ENCODE measurements at regions not wholly inside any gene's neighbourhood (a gene's known extent, or its start where the extent isn't known, plus 50 kb on each side); places are given as distances from the start of the nearest gene placed in this dataset.

DNA sequence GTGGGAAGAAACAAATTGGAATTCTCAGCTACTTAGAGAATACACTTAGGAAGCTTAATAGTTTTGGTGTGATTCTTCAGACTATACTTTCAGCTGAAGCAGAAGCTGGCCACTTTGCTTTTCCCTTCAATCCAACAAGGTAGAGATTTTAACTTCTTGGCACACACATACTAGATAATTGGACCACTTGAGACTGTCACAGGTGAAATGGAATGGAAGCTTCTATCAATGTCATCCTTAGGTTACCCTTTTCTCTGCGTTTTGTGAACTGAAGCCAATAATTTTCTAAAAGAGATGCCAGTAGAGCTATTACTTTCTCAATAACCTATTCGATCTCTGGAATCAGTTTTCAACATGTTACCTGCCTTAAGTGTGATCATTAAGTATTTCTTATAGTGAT, 405.3 kb downstream of the PCDH20 start:
- Histone ChIP-seq H3K9me3 (ENCODE audit: low read depth) (no peaks in the 10 kb centered on the region), H3K9me2 (replicated peaks; ENCODE audit: insufficient read depth) (no peaks in the 10 kb centered on the region), H3K4me1 (ENCODE audit: insufficient read depth) (no peaks in the 10 kb centered on the region), H3K27me3 (no peaks in the 10 kb centered on the region), H3K4me2 (no peak overlapping the region), H3K36me3 (replicated peaks; ENCODE audit: insufficient read depth, low read depth) (no peaks in the 10 kb centered on the region), H3K4me3 (no peak overlapping the region), H4K20me1 (ENCODE audit: insufficient read depth, poor library complexity, severe bottlenecking) (no peaks in the 10 kb centered on the region), H2AFZ (no peak overlapping the region), H3K79me2 (no peaks in the 10 kb centered on the region), H3K27ac (no peak overlapping the region)
- DNase-seq (ENCODE audit: low spot score), result no peak
- WGBS (ENCODE audit: low lambda C conversion rate, missing lambda C conversion rate), result 74% methylated on average over 2 of the region's 2 CpGs
- TF ChIP-seq, protein P1, sequence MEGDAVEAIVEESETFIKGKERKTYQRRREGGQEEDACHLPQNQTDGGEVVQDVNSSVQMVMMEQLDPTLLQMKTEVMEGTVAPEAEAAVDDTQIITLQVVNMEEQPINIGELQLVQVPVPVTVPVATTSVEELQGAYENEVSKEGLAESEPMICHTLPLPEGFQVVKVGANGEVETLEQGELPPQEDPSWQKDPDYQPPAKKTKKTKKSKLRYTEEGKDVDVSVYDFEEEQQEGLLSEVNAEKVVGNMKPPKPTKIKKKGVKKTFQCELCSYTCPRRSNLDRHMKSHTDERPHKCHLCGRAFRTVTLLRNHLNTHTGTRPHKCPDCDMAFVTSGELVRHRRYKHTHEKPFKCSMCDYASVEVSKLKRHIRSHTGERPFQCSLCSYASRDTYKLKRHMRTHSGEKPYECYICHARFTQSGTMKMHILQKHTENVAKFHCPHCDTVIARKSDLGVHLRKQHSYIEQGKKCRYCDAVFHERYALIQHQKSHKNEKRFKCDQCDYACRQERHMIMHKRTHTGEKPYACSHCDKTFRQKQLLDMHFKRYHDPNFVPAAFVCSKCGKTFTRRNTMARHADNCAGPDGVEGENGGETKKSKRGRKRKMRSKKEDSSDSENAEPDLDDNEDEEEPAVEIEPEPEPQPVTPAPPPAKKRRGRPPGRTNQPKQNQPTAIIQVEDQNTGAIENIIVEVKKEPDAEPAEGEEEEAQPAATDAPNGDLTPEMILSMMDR (IDR thresholded peaks at IDR 0.05; ENCODE audit: poor library complexity), result no peak
- no peak for TF ChIP-seq EZH2phosphoT487 (IDR thresholded peaks at IDR 0.05; ENCODE audit: low read depth, severe bottlenecking, unreplicated experiment)
- TF ChIP-seq EZH2 (IDR thresholded peaks at IDR 0.05; ENCODE audit: borderline replicate concordance), result no peak

DNA sequence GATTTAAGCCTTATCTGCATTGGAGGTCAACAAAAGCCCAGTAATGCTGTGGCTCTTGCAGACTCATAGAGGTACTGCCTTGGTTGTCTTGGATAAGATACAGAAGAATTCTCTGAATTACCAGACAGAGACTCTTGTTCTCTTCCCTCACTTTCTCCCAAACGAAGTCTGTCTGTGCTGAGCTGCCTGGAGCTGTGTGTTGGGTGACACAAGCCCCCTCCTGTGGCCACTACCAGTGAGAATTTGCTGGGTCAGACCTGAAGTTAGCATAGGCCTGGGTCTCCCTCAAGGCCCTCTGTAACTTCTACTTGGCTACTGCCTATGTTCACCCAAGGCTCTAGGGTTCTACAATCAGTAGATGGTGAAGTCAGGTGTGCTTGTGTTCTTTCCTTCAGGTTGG, 413.0 kb downstream of the PCDH20 start:
- H3K79me2 ChIP-seq, result no peaks in the 10 kb centered on the region
- no peak overlapping the region for H2AFZ ChIP-seq
- H3K27ac ChIP-seq, result no peak overlapping the region
- TF ChIP-seq EZH2phosphoT487 (IDR thresholded peaks at IDR 0.05; ENCODE audit: low read depth, severe bottlenecking, unreplicated experiment) (no peak), EZH2 (IDR thresholded peaks at IDR 0.05; ENCODE audit: borderline replicate concordance) (no peak)
- TF ChIP-seq, protein P1 (IDR thresholded peaks at IDR 0.05; ENCODE audit: poor library complexity), result no peak
- H3K4me2 ChIP-seq, result no peak overlapping the region
- H3K4me1 ChIP-seq (ENCODE audit: insufficient read depth), result no peaks in the 10 kb centered on the region
- H3K4me3 ChIP-seq, result no peak overlapping the region
- no peaks in the 10 kb centered on the region for H3K9me3 ChIP-seq (ENCODE audit: low read depth)
- H4K20me1 ChIP-seq (ENCODE audit: insufficient read depth, poor library complexity, severe bottlenecking), result no peaks in the 10 kb centered on the region
- no peaks in the 10 kb centered on the region for H3K36me3 ChIP-seq (replicated peaks; ENCODE audit: insufficient read depth, low read depth)
- no peaks in the 10 kb centered on the region for H3K9me2 ChIP-seq (replicated peaks; ENCODE audit: insufficient read depth)
- WGBS (ENCODE audit: low lambda C conversion rate, missing lambda C conversion rate), result 23% methylated on average over 1 of the region's 1 CpG
- no peak for DNase-seq (ENCODE audit: low spot score)
- H3K27me3 ChIP-seq, result no peaks in the 10 kb centered on the region

DNA sequence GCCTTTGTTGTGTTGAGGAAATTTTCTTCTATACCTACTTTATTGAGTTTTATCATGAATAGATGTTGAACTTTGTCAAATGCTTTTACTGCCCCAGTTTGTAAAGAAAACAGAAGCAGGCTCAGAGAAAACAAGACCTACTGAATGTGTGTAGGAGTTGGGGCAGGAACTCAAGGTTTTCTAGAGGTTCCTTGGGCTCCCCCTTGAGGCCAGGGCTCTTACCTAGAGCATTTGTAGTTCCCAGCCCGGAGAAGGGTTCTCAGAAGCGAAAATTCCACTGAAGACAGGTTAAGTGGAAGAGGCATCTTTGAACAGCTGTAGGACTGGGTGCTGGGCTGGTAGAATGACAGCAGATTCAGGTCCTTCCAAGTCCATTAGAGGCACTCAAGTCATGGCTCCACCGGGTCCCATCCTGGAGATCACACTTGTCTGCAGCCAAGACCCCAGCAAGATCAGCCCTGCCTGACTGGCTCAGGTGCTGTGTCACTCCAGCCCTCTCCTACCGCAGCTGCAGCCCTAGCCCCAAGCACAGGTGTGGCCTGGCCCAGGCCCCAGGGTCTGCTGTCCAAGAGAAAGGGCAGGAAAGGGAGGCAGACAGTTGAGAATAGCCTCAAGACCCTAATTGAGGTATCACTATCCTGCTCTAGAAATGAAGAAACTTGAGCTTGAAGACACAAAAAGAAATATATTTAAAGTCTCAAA, 425.5 kb downstream of the PCDH20 start:
- Histone ChIP-seq H3K9me2 (replicated peaks; ENCODE audit: insufficient read depth) (no peaks in the 10 kb centered on the region), H3K27me3 (no peaks in the 10 kb centered on the region), H2AFZ (no peak overlapping the region), H4K20me1 (ENCODE audit: insufficient read depth, poor library complexity, severe bottlenecking) (no peaks in the 10 kb centered on the region), H3K4me2 (no peak overlapping the region), H3K4me3 (no peak overlapping the region), H3K9me3 (ENCODE audit: low read depth) (no peaks in the 10 kb centered on the region), H3K4me1 (ENCODE audit: insufficient read depth) (no peaks in the 10 kb centered on the region), H3K79me2 (no peaks in the 10 kb centered on the region), H3K36me3 (replicated peaks; ENCODE audit: insufficient read depth, low read depth) (no peaks in the 10 kb centered on the region), H3K27ac (no peak overlapping the region)
- no peak for DNase-seq (ENCODE audit: low spot score)
- 94% methylated on average over 4 of the region's 4 CpGs for WGBS (ENCODE audit: low lambda C conversion rate, missing lambda C conversion rate)
- TF ChIP-seq EZH2phosphoT487 (IDR thresholded peaks at IDR 0.05; ENCODE audit: low read depth, severe bottlenecking, unreplicated experiment) (no peak), EZH2 (IDR thresholded peaks at IDR 0.05; ENCODE audit: borderline replicate concordance) (no peak)
- TF ChIP-seq, protein P1 (IDR thresholded peaks at IDR 0.05; ENCODE audit: poor library complexity), result no peak

Measured in hepatocyte (in vitro differentiated cells).